T-cell (primary cell): ENCODE measurements at regions not wholly inside any gene's neighbourhood (a gene's known extent, or its start where the extent isn't known, plus 50 kb on each side); places are given as distances from the start of the nearest gene placed in this dataset.

Experiments
- ATAC-seq, 4 experiments: fragments of 200-7000 bp in 3 of 4; fragments of 150-1000 bp in 1 of 4; cut with Tn5 transposase; replicated peaks in 1 of 4; 1 replicate in 3 of 4; 2 replicates in 1 of 4; pipeline ENCODE4 v1.10.0; 2021; ENCODE audit warnings: moderate library complexity in 3 of 4, mild to moderate bottlenecking in 2 of 4, moderate number of reproducible peaks in 1 of 4
- CTCF ChIA-PET, 2 donors: fragments of 300-600 bp; sonication (Branson Sonifier 250); formaldehyde crosslinking; loops; one replicate each; lab custom pipeline; 2022; ENCODE audit warnings: antibody characterized with exemption in 2 of 2; lab: Charles Lee
- POLR2A ChIA-PET, 2 donors: fragments of 300-600 bp; sonication (Branson Sonifier 250); formaldehyde crosslinking; loops; one replicate each; lab custom pipeline; 2022; ENCODE audit warnings: antibody characterized with exemption in 2 of 2; lab: Charles Lee
- DNase-seq, 35 experiments: peaks; one replicate each; pipeline versions ENCODE4 v3.0.0 to v3.0.0-alpha.2; 2013 to 2023
- H3K27ac ChIP-seq: one replicate; pipeline ENCODE4 v1.5.1; 2013; ENCODE audit warnings: low read length
- H3K27me3 ChIP-seq, 2 experiments: replicated peaks in 1 of 2; 1 replicate in 1 of 2; 2 replicates in 1 of 2; pipeline versions ENCODE4 v1.6.1 to v1.7.0; 2013; ENCODE audit warnings: low read length in 1 of 2, mixed read lengths in 1 of 2; ENCODE audit not compliant: control insufficient read depth in 2 of 2, insufficient read depth in 2 of 2; ENCODE audit errors: extremely low read depth in 1 of 2
- H3K36me3 ChIP-seq, 2 donors: 1 replicate in 1 of 2; 2 replicates in 1 of 2; pipeline versions ENCODE4 v1.6.1 to v1.7.0; 2013; ENCODE audit warnings: low read length in 1 of 2; ENCODE audit not compliant: control insufficient read depth in 2 of 2, insufficient read depth in 1 of 2; ENCODE audit errors: extremely low read depth in 1 of 2
- H3K4me1 ChIP-seq, 2 experiments: 1 replicate in 1 of 2; 2 replicates in 1 of 2; pipeline versions ENCODE4 v1.6.1 to v1.7.0; 2013; ENCODE audit warnings: low read length in 2 of 2, mixed read lengths in 1 of 2; ENCODE audit not compliant: insufficient read depth in 2 of 2, control insufficient read depth in 1 of 2; ENCODE audit errors: extremely low read depth in 1 of 2
- H3K4me3 ChIP-seq, 2 donors: 1 replicate in 1 of 2; 2 replicates in 1 of 2; pipeline versions ENCODE4 v1.5.1 to v1.7.0; 2013; ENCODE audit warnings: mild to moderate bottlenecking in 2 of 2, low read length in 1 of 2, moderate library complexity in 1 of 2; ENCODE audit not compliant: control insufficient read depth in 1 of 2; ENCODE audit errors: extremely low read depth in 1 of 2
- H3K9me3 ChIP-seq: 2 replicates; pipeline ENCODE4 v1.7.0; 2013
- H3K27ac Mint-ChIP-seq, 2 donors: one replicate each; pipeline ENCODE4 v1.8.0; 2020 to 2021; ENCODE audit warnings: mild to moderate bottlenecking in 2 of 2, mixed read lengths in 2 of 2
- H3K27me3 Mint-ChIP-seq, 2 donors: one replicate each; pipeline ENCODE4 v1.8.0; 2021 to 2022; ENCODE audit warnings: mixed read lengths in 2 of 2
- H3K36me3 Mint-ChIP-seq: one replicate; pipeline ENCODE4 v1.8.0; 2021; ENCODE audit warnings: mixed read lengths
- H3K4me1 Mint-ChIP-seq, 3 donors: one replicate each; pipeline ENCODE4 v1.8.0; 2020 to 2022; ENCODE audit warnings: mixed read lengths in 3 of 3, mild to moderate bottlenecking in 1 of 3
- H3K4me3 Mint-ChIP-seq, 3 donors: one replicate each; pipeline ENCODE4 v1.8.0; 2020 to 2022; ENCODE audit warnings: mild to moderate bottlenecking in 3 of 3, mixed read lengths in 3 of 3, moderate library complexity in 3 of 3
- H3K9me3 Mint-ChIP-seq, 3 donors: one replicate each; pipeline ENCODE4 v1.8.0; 2020 to 2022; ENCODE audit warnings: mixed read lengths in 3 of 3
- WGBS: methylation state at CpG from one replicate; pipeline ENCODE4 v1.1.5; 2013; ENCODE audit warnings: missing lambda C conversion rate; ENCODE audit not compliant: insufficient coverage; 5-methylcytosine and 5-hydroxymethylcytosine counted together

DNA sequence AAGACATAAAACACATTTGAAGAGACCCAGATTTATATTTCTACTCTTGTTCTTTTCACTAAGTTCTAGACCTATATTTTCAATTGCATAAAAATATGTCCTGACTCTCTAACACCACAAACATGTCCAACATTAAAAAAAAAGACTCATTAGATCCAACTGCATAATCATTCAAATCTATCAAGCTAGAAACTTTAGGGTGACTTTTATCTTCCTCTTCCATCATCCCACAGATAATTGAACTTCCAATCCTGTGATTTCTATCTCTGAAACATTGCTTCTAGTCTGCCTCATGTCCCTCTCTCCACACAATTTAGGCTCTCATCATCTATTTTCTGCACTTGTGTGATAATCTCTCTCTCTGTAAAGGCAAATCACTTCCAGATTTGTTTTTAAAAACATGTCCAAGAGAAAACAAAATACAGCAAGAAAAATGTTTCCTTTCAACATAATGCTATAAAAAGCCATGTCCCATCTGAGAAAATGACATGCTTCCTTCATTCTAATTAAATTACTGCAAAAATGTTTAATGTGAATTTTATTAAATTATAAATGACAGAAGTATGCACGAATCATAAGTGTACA, 615.9 kb downstream of the RNF144B start:
- POLR2A ChIA-PET, result no interaction called here

DNA sequence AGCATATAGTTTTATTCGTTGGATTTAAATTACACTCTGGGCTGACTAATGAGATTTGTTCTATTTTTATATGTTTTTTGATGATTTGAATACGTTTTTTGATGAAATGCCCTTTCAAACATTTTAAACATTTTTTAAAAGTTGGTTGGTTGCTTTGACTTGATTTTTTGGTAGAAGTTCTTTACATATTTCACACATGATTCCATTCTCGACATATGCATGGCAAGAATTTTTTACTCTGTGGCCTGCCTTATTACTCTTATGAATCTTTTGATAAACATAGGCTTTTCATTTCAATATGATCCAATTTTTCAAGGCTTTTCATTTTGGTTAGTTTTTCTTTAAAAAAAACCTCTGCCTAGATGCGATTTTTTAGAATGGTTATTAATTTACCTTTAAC, 617.0 kb downstream of the RNF144B start:
- ChIA-PET POLR2A (no interaction called here), CTCF (no interaction called here)
- H3K27ac Mint-ChIP-seq, result no peak overlapping the region
- no peak overlapping the region for H3K4me3 Mint-ChIP-seq
- no peaks in the 10 kb centered on the region for H3K4me1 Mint-ChIP-seq
- H3K36me3 Mint-ChIP-seq, result no peaks in the 10 kb centered on the region
- DNase-seq (no peak), ATAC-seq (no peak)
- Histone ChIP-seq H3K9me3 (no peaks in the 10 kb centered on the region), H3K4me1 (no peaks in the 10 kb centered on the region), H3K36me3 (no peaks in the 10 kb centered on the region), H3K27me3 (no peaks in the 10 kb centered on the region), H3K27ac (no peak overlapping the region), H3K4me3 (no peak overlapping the region)
- WGBS, result no CpG with 5 or more reads among the region's 4 CpGs
- H3K9me3 Mint-ChIP-seq, result peaks cover 0 to 10% (median 3%) of the 10 kb centered on the region in 3 donors
- H3K27me3 Mint-ChIP-seq, result no peaks in the 10 kb centered on the region

More for the DNA sequence above, 615.9 kb downstream of the RNF144B start:
- H3K4me1 ChIP-seq, result no peaks in the 10 kb centered on the region
- Mint-ChIP-seq H3K27ac (no peak overlapping the region), H3K4me1 (no peaks in the 10 kb centered on the region), H3K9me3 (peaks cover 0 to 14% (median 3%) of the 10 kb centered on the region in 3 donors), H3K4me3 (no peak overlapping the region), H3K36me3 (no peaks in the 10 kb centered on the region), H3K27me3 (no peaks in the 10 kb centered on the region)
- ATAC-seq, result no peak
- no peaks in the 10 kb centered on the region for H3K36me3 ChIP-seq
- no peak for DNase-seq
- no peaks in the 10 kb centered on the region for H3K27me3 ChIP-seq
- H3K4me3 ChIP-seq, result no peak overlapping the region
- H3K27ac ChIP-seq, result no peak overlapping the region
- no peaks in the 10 kb centered on the region for H3K9me3 ChIP-seq
- CTCF ChIA-PET, result no interaction called here
- WGBS, result no CpG with 5 or more reads among the region's 1 CpG

DNA sequence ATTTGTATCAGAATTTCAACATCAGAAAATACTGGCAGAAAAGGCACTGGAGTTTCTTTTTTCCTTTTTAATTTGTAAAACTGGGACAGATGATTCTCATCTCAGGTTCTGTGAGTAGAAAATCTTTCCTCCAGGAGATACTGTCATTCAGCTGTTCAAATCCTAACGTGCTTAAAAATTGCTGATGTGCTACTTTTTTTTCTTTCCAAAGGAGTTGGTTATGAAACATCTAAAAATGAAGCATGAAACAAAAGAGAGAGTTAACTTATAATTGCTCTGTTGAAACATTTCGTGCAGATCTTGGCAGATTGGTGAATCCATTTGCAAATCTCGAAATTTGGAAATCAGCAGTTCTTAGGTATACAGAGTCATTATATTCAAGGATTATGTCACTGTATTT, 622.6 kb downstream of the RNF144B start:
- no peaks in the 10 kb centered on the region for H3K36me3 ChIP-seq
- Mint-ChIP-seq H3K4me1 (no peaks in the 10 kb centered on the region), H3K4me3 (no peak overlapping the region), H3K36me3 (no peaks in the 10 kb centered on the region), H3K27ac (no peak overlapping the region), H3K27me3 (no peaks in the 10 kb centered on the region), H3K9me3 (peaks cover 0 to 6% (median 5%) of the 10 kb centered on the region in 3 donors)
- no peaks in the 10 kb centered on the region for H3K27me3 ChIP-seq
- H3K9me3 ChIP-seq, result no peaks in the 10 kb centered on the region
- H3K4me3 ChIP-seq, result no peak overlapping the region
- no peaks in the 10 kb centered on the region for H3K4me1 ChIP-seq
- H3K27ac ChIP-seq, result no peak overlapping the region
- POLR2A ChIA-PET, result no interaction called here
- DNase-seq (no peak), ATAC-seq (no peak)
- WGBS, result 75% methylated on average over 1 of the region's 3 CpGs
- CTCF ChIA-PET, result no interaction called here

DNA sequence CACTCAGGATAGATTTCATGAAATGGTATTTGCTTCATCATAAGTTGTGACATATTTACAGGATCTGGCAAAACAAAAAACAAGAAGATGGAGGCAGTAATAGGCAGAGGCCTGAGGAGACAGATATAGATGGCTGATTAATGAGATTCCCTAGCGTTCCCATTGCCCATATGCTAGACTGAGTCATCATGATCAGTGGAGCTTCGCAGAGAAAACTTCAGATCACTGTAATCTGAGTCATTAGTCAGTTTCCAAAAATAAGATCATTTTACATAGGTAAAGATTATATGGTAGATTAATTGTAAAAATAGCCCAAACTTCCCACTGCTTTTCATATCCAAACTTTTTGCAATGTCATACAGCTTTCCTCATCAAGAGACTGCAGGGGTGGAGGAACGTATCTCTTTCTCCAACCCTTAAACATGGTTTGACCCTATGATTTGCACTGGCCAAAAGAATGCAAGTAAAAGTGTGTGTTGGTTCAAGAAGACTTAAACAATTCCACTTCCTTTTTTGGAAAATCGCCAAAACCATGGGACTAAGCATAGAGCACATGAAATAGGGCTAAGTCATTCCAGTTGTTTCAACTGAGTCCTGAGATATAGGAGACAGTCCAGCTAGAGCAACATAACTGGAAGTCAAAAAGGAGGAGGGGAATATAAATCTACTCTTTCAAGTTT, 626.0 kb downstream of the RNF144B start:
- H3K27me3 Mint-ChIP-seq, result no peaks in the 10 kb centered on the region
- H3K4me3 Mint-ChIP-seq, result no peak overlapping the region
- H3K4me1 Mint-ChIP-seq, result no peaks in the 10 kb centered on the region
- no CpG with 5 or more reads among the region's 4 CpGs for WGBS
- POLR2A ChIA-PET, result no interaction called here
- peaks cover 4 to 12% (median 8%) of the 10 kb centered on the region in 3 donors for H3K9me3 Mint-ChIP-seq
- Histone ChIP-seq H3K27ac (no peak overlapping the region), H3K36me3 (no peaks in the 10 kb centered on the region), H3K4me3 (no peak overlapping the region), H3K27me3 (no peaks in the 10 kb centered on the region), H3K9me3 (no peaks in the 10 kb centered on the region), H3K4me1 (no peaks in the 10 kb centered on the region)
- no peaks in the 10 kb centered on the region for H3K36me3 Mint-ChIP-seq
- CTCF ChIA-PET, result no interaction called here
- no peak for ATAC-seq
- no peak overlapping the region for H3K27ac Mint-ChIP-seq
- DNase-seq, result no peak

DNA sequence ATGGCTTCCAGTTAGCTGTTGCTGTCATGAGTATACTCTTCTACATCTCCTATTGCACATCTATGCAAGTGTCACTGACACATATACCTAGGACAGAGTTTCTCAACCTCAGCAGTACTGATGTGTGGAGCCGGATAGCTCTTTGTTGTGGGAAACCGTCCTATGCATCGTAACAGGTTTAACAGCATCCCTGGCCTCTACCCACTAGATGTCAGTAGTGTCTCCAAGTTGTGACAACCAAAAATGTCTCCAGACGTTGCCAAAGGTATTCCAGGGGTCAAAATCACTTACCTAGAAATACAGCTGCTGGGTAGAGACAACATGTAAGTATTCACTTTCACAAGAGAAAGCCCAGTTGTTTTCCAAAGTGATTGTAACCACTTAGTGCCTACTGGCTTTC, 637.6 kb downstream of the RNF144B start:
- ChIA-PET POLR2A (no interaction called here), CTCF (no interaction called here)
- Mint-ChIP-seq H3K36me3 (no peaks in the 10 kb centered on the region), H3K4me1 (no peaks in the 10 kb centered on the region), H3K27me3 (no peaks in the 10 kb centered on the region), H3K4me3 (no peak overlapping the region), H3K9me3 (peaks cover 3 to 6% (median 4%) of the 10 kb centered on the region in 3 donors), H3K27ac (no peak overlapping the region)
- no peak for DNase-seq
- ATAC-seq, result no peak
- H3K9me3 ChIP-seq, result no peaks in the 10 kb centered on the region
- H3K36me3 ChIP-seq, result no peaks in the 10 kb centered on the region
- H3K27me3 ChIP-seq, result no peaks in the 10 kb centered on the region
- H3K4me1 ChIP-seq, result no peaks in the 10 kb centered on the region
- no CpG with 5 or more reads among the region's 4 CpGs for WGBS
- H3K4me3 ChIP-seq, result no peak overlapping the region
- H3K27ac ChIP-seq, result no peak overlapping the region

DNA sequence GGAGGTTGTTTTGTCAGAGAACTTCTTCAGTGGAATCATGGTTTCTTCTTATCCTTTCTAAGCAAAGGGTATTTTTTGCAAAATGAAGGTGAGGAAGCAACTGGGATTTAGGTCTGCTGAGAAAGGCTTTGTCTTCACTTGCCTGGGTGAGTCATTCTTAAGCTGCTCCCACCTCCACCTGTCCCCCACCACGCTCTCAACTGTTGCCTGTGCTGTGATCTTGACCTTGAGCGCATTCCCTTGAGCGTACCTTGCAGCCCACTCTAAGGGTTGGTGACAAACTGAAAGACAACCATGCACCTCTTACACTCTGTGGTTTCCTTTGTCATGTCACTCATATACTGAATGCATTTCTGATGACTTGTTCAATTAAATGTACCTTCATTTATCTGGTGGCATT, 641.1 kb downstream of the RNF144B start:
- POLR2A ChIA-PET, result no interaction called here
- H3K36me3 Mint-ChIP-seq, result no peaks in the 10 kb centered on the region
- no peaks in the 10 kb centered on the region for H3K36me3 ChIP-seq
- H3K27me3 Mint-ChIP-seq, result no peaks in the 10 kb centered on the region
- no peak overlapping the region for H3K27ac ChIP-seq
- H3K4me3 Mint-ChIP-seq, result no peak overlapping the region
- DNase-seq (no peak), ATAC-seq (no peak)
- CTCF ChIA-PET, result no interaction called here
- no peak overlapping the region for H3K27ac Mint-ChIP-seq
- no peaks in the 10 kb centered on the region for H3K9me3 ChIP-seq
- H3K27me3 ChIP-seq, result no peaks in the 10 kb centered on the region
- H3K9me3 Mint-ChIP-seq, result peaks cover 3 to 6% (median 6%) of the 10 kb centered on the region in 3 donors
- no peak overlapping the region for H3K4me3 ChIP-seq
- no peaks in the 10 kb centered on the region for H3K4me1 Mint-ChIP-seq
- 80% methylated on average over 3 of the region's 3 CpGs for WGBS
- no peaks in the 10 kb centered on the region for H3K4me1 ChIP-seq
